ENCODE measurements at regions not wholly inside any gene's neighbourhood (a gene's known extent, or its start where the extent isn't known, plus 50 kb on each side); places are given as distances from the start of the nearest gene placed in this dataset.

DNA sequence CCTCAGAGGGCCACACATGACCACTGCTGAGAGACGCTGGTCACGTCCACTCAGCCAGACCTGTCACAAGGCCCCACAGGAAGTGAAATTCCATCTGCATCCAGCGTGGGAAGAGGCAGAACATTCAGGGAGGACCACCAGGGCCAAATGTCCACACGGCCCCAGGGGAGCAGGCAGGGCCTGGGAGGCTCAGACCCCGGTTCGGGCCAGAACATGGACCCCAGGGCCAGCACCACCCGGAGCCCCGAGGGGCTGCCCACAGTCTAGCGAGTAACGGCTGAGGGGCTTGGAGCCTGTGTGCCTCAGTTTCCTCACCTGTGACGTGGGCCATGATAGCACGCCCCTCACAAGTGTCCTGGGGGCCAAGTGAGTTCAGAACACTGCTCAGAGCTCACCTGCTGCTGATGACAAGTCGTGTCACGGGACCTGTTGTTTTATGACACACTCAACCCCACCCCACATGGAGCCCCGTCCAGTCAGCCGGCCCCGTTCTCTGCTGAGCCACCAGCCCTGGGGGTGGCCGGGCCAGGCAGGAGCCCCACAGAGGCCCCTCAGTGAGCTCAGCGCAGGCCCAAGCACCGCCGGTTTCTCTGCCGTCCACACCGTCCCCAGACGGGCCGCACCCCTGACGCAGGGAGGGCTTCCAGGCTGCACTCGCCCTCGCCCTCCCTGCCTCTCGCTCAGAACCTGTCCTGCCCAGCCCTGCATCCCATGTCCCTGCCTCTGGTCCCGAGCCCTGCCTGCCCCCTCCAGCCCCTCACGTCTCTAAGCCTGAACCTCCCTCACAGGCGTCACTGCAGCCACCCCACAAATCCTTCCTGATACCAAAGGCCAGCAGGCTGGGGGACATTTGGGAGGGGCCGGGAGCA is 79.5 kb upstream of the GALNT9 start:
- Histone ChIP-seq H3K9me2 (replicated peaks; ENCODE audit: low read depth, low read length) (no peaks in the 10 kb centered on the region), H3K4me2 (ENCODE audit: low read depth, low read length, poor library complexity, severe bottlenecking) (no peak overlapping the region), H3K79me2 (ENCODE audit: insufficient read depth, low read length) (no peaks in the 10 kb centered on the region), H3K36me3 (ENCODE audit: insufficient read depth, low read length) (no peaks in the 10 kb centered on the region), H3K27me3 (ENCODE audit: insufficient read depth, low read length, poor library complexity, severe bottlenecking) (no peaks in the 10 kb centered on the region), H3K9ac (ENCODE audit: low read depth, low read length, poor library complexity, severe bottlenecking) (no peak overlapping the region), H3K9me3 (ENCODE audit: insufficient read depth, low read depth, low read length) (no peaks in the 10 kb centered on the region), H2AFZ (ENCODE audit: low read length) (no peak overlapping the region), H4K20me1 (ENCODE audit: insufficient read depth, low read length, poor library complexity, severe bottlenecking) (no peaks in the 10 kb centered on the region), H3K4me3 (ENCODE audit: low read length, poor library complexity, severe bottlenecking) (no peak overlapping the region), H3K4me1 (ENCODE audit: insufficient read depth, low read length, poor library complexity, severe bottlenecking) (no peaks in the 10 kb centered on the region), H3F3A (ENCODE audit: low read depth) (no peaks in the 10 kb centered on the region)
- no peak for TF ChIP-seq EZH2phosphoT487 (IDR thresholded peaks at IDR 0.05; ENCODE audit: borderline replicate concordance)

DNA sequence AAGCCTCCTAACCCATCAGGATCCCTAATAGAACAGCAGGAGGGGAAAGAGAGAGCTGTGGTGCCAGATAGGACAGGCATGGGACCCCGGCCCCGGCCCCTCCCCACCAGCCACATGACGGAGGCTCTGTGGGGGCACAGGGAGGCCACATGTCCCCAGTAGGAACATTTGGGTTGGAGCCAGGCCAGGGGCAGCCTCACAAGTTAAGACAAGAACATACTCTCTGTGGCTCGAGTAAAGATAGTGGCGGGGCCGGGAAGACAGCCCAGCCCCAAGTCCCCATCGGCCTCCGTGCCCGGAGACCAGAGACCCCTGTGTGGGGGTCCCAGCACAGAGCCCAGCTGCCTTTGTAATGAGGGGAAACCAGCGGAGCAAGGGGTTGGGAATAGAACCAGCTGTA is 78.6 kb upstream of the GALNT9 start:
- TF ChIP-seq, protein P1, sequence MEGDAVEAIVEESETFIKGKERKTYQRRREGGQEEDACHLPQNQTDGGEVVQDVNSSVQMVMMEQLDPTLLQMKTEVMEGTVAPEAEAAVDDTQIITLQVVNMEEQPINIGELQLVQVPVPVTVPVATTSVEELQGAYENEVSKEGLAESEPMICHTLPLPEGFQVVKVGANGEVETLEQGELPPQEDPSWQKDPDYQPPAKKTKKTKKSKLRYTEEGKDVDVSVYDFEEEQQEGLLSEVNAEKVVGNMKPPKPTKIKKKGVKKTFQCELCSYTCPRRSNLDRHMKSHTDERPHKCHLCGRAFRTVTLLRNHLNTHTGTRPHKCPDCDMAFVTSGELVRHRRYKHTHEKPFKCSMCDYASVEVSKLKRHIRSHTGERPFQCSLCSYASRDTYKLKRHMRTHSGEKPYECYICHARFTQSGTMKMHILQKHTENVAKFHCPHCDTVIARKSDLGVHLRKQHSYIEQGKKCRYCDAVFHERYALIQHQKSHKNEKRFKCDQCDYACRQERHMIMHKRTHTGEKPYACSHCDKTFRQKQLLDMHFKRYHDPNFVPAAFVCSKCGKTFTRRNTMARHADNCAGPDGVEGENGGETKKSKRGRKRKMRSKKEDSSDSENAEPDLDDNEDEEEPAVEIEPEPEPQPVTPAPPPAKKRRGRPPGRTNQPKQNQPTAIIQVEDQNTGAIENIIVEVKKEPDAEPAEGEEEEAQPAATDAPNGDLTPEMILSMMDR (conservative IDR thresholded peaks at IDR 0.05; ENCODE audit: low read length): no peak
- TF ChIP-seq EZH2phosphoT487 (IDR thresholded peaks at IDR 0.05; ENCODE audit: borderline replicate concordance): no peak
- Histone ChIP-seq H3F3A (ENCODE audit: low read depth) (no peaks in the 10 kb centered on the region), H3K9me3 (ENCODE audit: insufficient read depth, low read depth, low read length) (no peaks in the 10 kb centered on the region)

DNA sequence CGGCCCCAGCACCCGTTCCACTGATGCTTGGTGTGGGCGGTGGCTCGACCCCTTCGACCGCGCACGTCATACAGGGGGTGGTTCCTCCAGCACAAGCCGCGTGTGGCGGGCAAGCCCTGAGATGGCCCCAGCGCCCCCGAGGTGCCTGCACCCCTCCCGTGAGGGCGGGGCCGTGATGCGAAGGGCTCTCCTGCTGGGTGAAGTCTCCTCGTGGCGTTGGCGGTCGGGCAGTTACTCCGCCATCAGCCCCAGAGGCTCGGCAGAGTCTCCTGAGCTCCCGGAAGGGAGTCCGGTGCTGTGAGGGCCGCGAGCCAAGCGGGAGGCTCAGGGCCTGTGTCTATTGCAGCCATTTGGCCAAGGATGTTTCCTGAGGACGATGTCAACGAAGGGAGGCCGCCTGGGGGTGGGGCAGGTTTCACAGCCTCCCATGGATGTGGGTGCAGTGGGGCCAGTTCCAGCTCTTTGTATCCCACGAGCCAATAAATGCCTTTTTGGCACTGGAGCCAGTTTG is 78.1 kb upstream of the GALNT9 start:
- Histone ChIP-seq H3K4me2 (ENCODE audit: low read depth, low read length, poor library complexity, severe bottlenecking) (no peak overlapping the region), H4K20me1 (ENCODE audit: insufficient read depth, low read length, poor library complexity, severe bottlenecking) (no peaks in the 10 kb centered on the region), H3K27me3 (ENCODE audit: insufficient read depth, low read length, poor library complexity, severe bottlenecking) (no peaks in the 10 kb centered on the region), H3K4me3 (ENCODE audit: low read length, poor library complexity, severe bottlenecking) (no peak overlapping the region), H3F3A (ENCODE audit: low read depth) (no peaks in the 10 kb centered on the region), H3K9me2 (replicated peaks; ENCODE audit: low read depth, low read length) (no peaks in the 10 kb centered on the region), H3K9ac (ENCODE audit: low read depth, low read length, poor library complexity, severe bottlenecking) (no peak overlapping the region), H3K9me3 (ENCODE audit: insufficient read depth, low read depth, low read length) (no peaks in the 10 kb centered on the region), H3K36me3 (ENCODE audit: insufficient read depth, low read length) (no peaks in the 10 kb centered on the region), H3K79me2 (ENCODE audit: insufficient read depth, low read length) (no peaks in the 10 kb centered on the region), H2AFZ (ENCODE audit: low read length) (no peak overlapping the region), H3K4me1 (ENCODE audit: insufficient read depth, low read length, poor library complexity, severe bottlenecking) (no peaks in the 10 kb centered on the region)
- TF ChIP-seq, protein P1 (conservative IDR thresholded peaks at IDR 0.05; ENCODE audit: low read length): no peak
- no peak for TF ChIP-seq EZH2phosphoT487 (IDR thresholded peaks at IDR 0.05; ENCODE audit: borderline replicate concordance)

More for the DNA sequence above, 78.6 kb upstream of the GALNT9 start:
- no peaks in the 10 kb centered on the region for H3K27me3 ChIP-seq (ENCODE audit: insufficient read depth, low read length, poor library complexity, severe bottlenecking)
- H2AFZ ChIP-seq (ENCODE audit: low read length): no peak overlapping the region
- no peaks in the 10 kb centered on the region for H3K79me2 ChIP-seq (ENCODE audit: insufficient read depth, low read length)
- no peak overlapping the region for H3K9ac ChIP-seq (ENCODE audit: low read depth, low read length, poor library complexity, severe bottlenecking)
- no peaks in the 10 kb centered on the region for H4K20me1 ChIP-seq (ENCODE audit: insufficient read depth, low read length, poor library complexity, severe bottlenecking)
- H3K9me2 ChIP-seq (replicated peaks; ENCODE audit: low read depth, low read length): no peaks in the 10 kb centered on the region
- H3K36me3 ChIP-seq (ENCODE audit: insufficient read depth, low read length): no peaks in the 10 kb centered on the region
- no peak overlapping the region for H3K4me3 ChIP-seq (ENCODE audit: low read length, poor library complexity, severe bottlenecking)
- no peak overlapping the region for H3K4me2 ChIP-seq (ENCODE audit: low read depth, low read length, poor library complexity, severe bottlenecking)
- H3K4me1 ChIP-seq (ENCODE audit: insufficient read depth, low read length, poor library complexity, severe bottlenecking): no peaks in the 10 kb centered on the region
